ENCODE measurements at regions not wholly inside any gene's neighbourhood (a gene's known extent, or its start where the extent isn't known, plus 50 kb on each side); places are given as distances from the start of the nearest gene placed in this dataset.

- intact Hi-C loops (cut with DNase I): no loop called here
- H3K27ac ChIP-seq: no peak overlapping the region
Observed at GRCh38 chr5:61916621-61917620, 389.1 kb upstream of the KIF2A start.

GRCh38 chr5:61918611-61919010 is 387.4 kb upstream of the KIF2A start:
- no peak for DNase-seq (ENCODE audit: extremely low spot score in 2 of 2)
- Histone ChIP-seq H3K36me3 (no peaks in the 10 kb centered on the region), H3K27me3 (no peaks in the 10 kb centered on the region), H3K4me3 (no peak overlapping the region), H3K27ac (no peak overlapping the region), H3K4me1 (no peaks in the 10 kb centered on the region), H3K9me3 (no peaks in the 10 kb centered on the region)
- intact Hi-C loops (cut with DNase I): no loop called here
- TF ChIP-seq POLR2AphosphoS5 (IDR thresholded peaks at IDR 0.05; ENCODE audit: insufficient read depth in 1 of 2, low read depth in 1 of 2): no peak
- TF ChIP-seq CTCF (IDR thresholded peaks at IDR 0.05): no peak
- no peak for TF ChIP-seq POLR2A (IDR thresholded peaks at IDR 0.05)

More at GRCh38 chr5:61916621-61917620, 389.1 kb upstream of the KIF2A start:
- no peak for DNase-seq (ENCODE audit: extremely low spot score in 2 of 2)
- Histone ChIP-seq H3K9me3 (no peaks in the 10 kb centered on the region), H3K4me1 (no peaks in the 10 kb centered on the region), H3K36me3 (no peaks in the 10 kb centered on the region), H3K4me3 (no peak overlapping the region), H3K27me3 (no peaks in the 10 kb centered on the region)
- TF ChIP-seq POLR2AphosphoS5 (IDR thresholded peaks at IDR 0.05; ENCODE audit: insufficient read depth in 1 of 2, low read depth in 1 of 2) (no peak), CTCF (IDR thresholded peaks at IDR 0.05) (no peak), POLR2A (IDR thresholded peaks at IDR 0.05) (no peak)

GRCh38 chr5:61919920-61920319 is 386.1 kb upstream of the KIF2A start:
- no peaks in the 10 kb centered on the region for H3K9me3 ChIP-seq
- DNase-seq (ENCODE audit: extremely low spot score in 2 of 2): no peak
- no peak overlapping the region for H3K27ac ChIP-seq
- no peaks in the 10 kb centered on the region for H3K4me1 ChIP-seq
- H3K27me3 ChIP-seq: no peaks in the 10 kb centered on the region
- TF ChIP-seq CTCF (IDR thresholded peaks at IDR 0.05) (no peak), POLR2A (IDR thresholded peaks at IDR 0.05) (no peak), POLR2AphosphoS5 (IDR thresholded peaks at IDR 0.05; ENCODE audit: insufficient read depth in 1 of 2, low read depth in 1 of 2) (no peak)
- H3K4me3 ChIP-seq: no peak overlapping the region
- intact Hi-C loops (cut with DNase I): no loop called here
- no peaks in the 10 kb centered on the region for H3K36me3 ChIP-seq

- no peak overlapping the region for H3K4me3 ChIP-seq
- no peaks in the 10 kb centered on the region for H3K4me1 ChIP-seq
- TF ChIP-seq POLR2A (IDR thresholded peaks at IDR 0.05) (no peak), CTCF (IDR thresholded peaks at IDR 0.05) (no peak), POLR2AphosphoS5 (IDR thresholded peaks at IDR 0.05; ENCODE audit: insufficient read depth in 1 of 2, low read depth in 1 of 2) (no peak)
- no peaks in the 10 kb centered on the region for H3K36me3 ChIP-seq
- no peaks in the 10 kb centered on the region for H3K9me3 ChIP-seq
- H3K27ac ChIP-seq: no peak overlapping the region
- intact Hi-C loops (cut with DNase I): no loop called here
- no peaks in the 10 kb centered on the region for H3K27me3 ChIP-seq
- DNase-seq (ENCODE audit: extremely low spot score in 2 of 2): no peak
Observed at GRCh38 chr5:61924251-61924650, 381.8 kb upstream of the KIF2A start.

- Histone ChIP-seq H3K4me1 (no peaks in the 10 kb centered on the region), H3K36me3 (no peaks in the 10 kb centered on the region), H3K27ac (no peak overlapping the region), H3K4me3 (no peak overlapping the region), H3K27me3 (no peaks in the 10 kb centered on the region), H3K9me3 (no peaks in the 10 kb centered on the region)
- intact Hi-C loops (cut with DNase I): no loop called here
- no peak for DNase-seq (ENCODE audit: extremely low spot score in 2 of 2)
- TF ChIP-seq POLR2AphosphoS5 (IDR thresholded peaks at IDR 0.05; ENCODE audit: insufficient read depth in 1 of 2, low read depth in 1 of 2): no peak
- TF ChIP-seq POLR2A (IDR thresholded peaks at IDR 0.05): no peak
- no peak for TF ChIP-seq CTCF (IDR thresholded peaks at IDR 0.05)
Observed at GRCh38 chr5:61926911-61927310, 379.1 kb upstream of the KIF2A start.

Data from vagina (tissue), 2 donors.